ENCODE measurements at regions not wholly inside any gene's neighbourhood (a gene's known extent, or its start where the extent isn't known, plus 50 kb on each side); places are given as distances from the start of the nearest gene placed in this dataset.

DNA sequence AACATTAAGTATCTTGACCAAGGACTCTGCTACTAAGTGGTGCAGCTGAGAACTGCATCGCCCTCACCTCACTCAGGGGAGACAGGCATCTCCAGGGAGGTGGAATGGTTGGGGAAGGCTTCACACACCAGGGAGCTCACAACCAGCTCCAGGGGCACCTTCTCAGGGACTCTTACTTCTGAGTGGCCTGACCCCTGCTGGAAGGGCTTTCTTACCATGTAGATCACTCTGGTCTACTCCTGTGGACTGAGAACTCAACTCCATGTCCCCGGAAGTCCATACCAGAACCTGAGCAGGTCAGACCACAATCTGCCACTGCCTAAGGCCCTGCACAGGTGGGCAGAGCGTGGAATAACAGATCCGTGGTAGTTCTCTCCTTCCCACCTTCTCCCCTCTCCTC is 140.5 kb downstream of the TLE3 start:
- TF ChIP-seq, protein P1, sequence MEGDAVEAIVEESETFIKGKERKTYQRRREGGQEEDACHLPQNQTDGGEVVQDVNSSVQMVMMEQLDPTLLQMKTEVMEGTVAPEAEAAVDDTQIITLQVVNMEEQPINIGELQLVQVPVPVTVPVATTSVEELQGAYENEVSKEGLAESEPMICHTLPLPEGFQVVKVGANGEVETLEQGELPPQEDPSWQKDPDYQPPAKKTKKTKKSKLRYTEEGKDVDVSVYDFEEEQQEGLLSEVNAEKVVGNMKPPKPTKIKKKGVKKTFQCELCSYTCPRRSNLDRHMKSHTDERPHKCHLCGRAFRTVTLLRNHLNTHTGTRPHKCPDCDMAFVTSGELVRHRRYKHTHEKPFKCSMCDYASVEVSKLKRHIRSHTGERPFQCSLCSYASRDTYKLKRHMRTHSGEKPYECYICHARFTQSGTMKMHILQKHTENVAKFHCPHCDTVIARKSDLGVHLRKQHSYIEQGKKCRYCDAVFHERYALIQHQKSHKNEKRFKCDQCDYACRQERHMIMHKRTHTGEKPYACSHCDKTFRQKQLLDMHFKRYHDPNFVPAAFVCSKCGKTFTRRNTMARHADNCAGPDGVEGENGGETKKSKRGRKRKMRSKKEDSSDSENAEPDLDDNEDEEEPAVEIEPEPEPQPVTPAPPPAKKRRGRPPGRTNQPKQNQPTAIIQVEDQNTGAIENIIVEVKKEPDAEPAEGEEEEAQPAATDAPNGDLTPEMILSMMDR (IDR thresholded peaks at IDR 0.05): no peak
- no peak for TF ChIP-seq POLR2A (IDR thresholded peaks at IDR 0.05)

Measured in thyroid gland (tissue), 4 donors.